Loucy (cell line): ENCODE measurements at regions not wholly inside any gene's neighbourhood (a gene's known extent, or its start where the extent isn't known, plus 50 kb on each side); places are given as distances from the start of the nearest gene placed in this dataset.

Experiments
- H2AFZ ChIP-seq: fragments of 200-600 bp; sonication (generic); 2 replicates; pipeline ENCODE4 v1.6.0; 2016; ENCODE audit warnings: antibody characterized with exemption, mild to moderate bottlenecking, low read length, moderate library complexity
- H3F3A ChIP-seq: fragments of 200-600 bp; 2 replicates; pipeline ENCODE4 v1.6.0; 2016; ENCODE audit warnings: antibody characterized with exemption, low read depth, mild to moderate bottlenecking
- H3K27me3 ChIP-seq: fragments of 200-600 bp; sonication (generic); 2 replicates; pipeline ENCODE4 v1.6.1; 2014; ENCODE audit warnings: low read length, mild to moderate bottlenecking; ENCODE audit not compliant: insufficient read depth, poor library complexity, severe bottlenecking
- H3K36me3 ChIP-seq: fragments of 200-600 bp; sonication (generic); 2 replicates; pipeline ENCODE4 v1.6.1; 2016; ENCODE audit warnings: low read length; ENCODE audit not compliant: insufficient read depth
- H3K4me1 ChIP-seq: fragments of 200-600 bp; sonication (generic); 2 replicates; pipeline ENCODE4 v1.5.1; 2014; ENCODE audit warnings: low read length, mild to moderate bottlenecking; ENCODE audit not compliant: insufficient read depth, poor library complexity, severe bottlenecking
- H3K4me2 ChIP-seq: fragments of 200-600 bp; sonication (generic); 2 replicates; pipeline ENCODE4 v1.6.0; 2014; ENCODE audit warnings: antibody characterized with exemption, low read length, low read depth, mild to moderate bottlenecking; ENCODE audit not compliant: poor library complexity, severe bottlenecking
- H3K4me3 ChIP-seq: fragments of 200-600 bp; sonication (generic); 2 replicates; pipeline ENCODE4 v1.5.1; 2014; ENCODE audit warnings: low read length, mild to moderate bottlenecking, mixed read lengths; ENCODE audit not compliant: poor library complexity, severe bottlenecking
- H3K79me2 ChIP-seq: fragments of 200-600 bp; sonication (generic); 2 replicates; pipeline ENCODE4 v1.6.1; 2014; ENCODE audit warnings: low read length; ENCODE audit not compliant: insufficient read depth
- H3K9ac ChIP-seq: fragments of 200-600 bp; sonication (generic); 2 replicates; pipeline ENCODE4 v1.6.0; 2014; ENCODE audit warnings: mild to moderate bottlenecking, low read depth, low read length, moderate library complexity; ENCODE audit not compliant: poor library complexity, severe bottlenecking
- H3K9me2 ChIP-seq: fragments of 200-600 bp; sonication (generic); replicated peaks from 2 replicates; pipeline ENCODE4 v1.6.1; 2016; ENCODE audit warnings: low read depth, low read length, mixed read lengths
- H3K9me3 ChIP-seq: fragments of 200-600 bp; sonication (generic); 2 replicates; pipeline ENCODE4 v1.6.1; 2014; ENCODE audit warnings: mild to moderate bottlenecking, antibody characterized with exemption, low read length, low read depth; ENCODE audit not compliant: insufficient read depth
- H4K20me1 ChIP-seq: fragments of 200-600 bp; sonication (generic); 2 replicates; pipeline ENCODE4 v1.6.0; 2014; ENCODE audit warnings: antibody characterized with exemption, low read length, mild to moderate bottlenecking; ENCODE audit not compliant: insufficient read depth, poor library complexity, severe bottlenecking
- EZH2phosphoT487 ChIP-seq: fragments of 200-600 bp; IDR thresholded peaks from 2 replicates; pipeline ENCODE4 v1.6.1; 2018; ENCODE audit warnings: antibody characterized with exemption, mild to moderate bottlenecking, moderate library complexity, borderline replicate concordance
- TF ChIP-seq, protein P1 (sequence below): fragments of 200-600 bp; sonication (generic); conservative IDR thresholded peaks from 2 replicates; pipeline ENCODE4 v1.5.1; 2014; ENCODE audit warnings: mild to moderate bottlenecking, antibody characterized with exemption, low read length

- Histone ChIP-seq H3K36me3 (no peaks in the 10 kb centered on the region), H3K4me1 (no peaks in the 10 kb centered on the region), H3F3A (no peaks in the 10 kb centered on the region), H3K27me3 (no peaks in the 10 kb centered on the region), H3K79me2 (no peaks in the 10 kb centered on the region), H3K4me3 (no peak overlapping the region), H2AFZ (no peak overlapping the region), H3K9me3 (no peaks in the 10 kb centered on the region), H3K9ac (no peak overlapping the region), H3K9me2 (no peaks in the 10 kb centered on the region), H4K20me1 (no peaks in the 10 kb centered on the region), H3K4me2 (no peak overlapping the region)
- no peak for TF ChIP-seq EZH2phosphoT487
- TF ChIP-seq, protein P1, sequence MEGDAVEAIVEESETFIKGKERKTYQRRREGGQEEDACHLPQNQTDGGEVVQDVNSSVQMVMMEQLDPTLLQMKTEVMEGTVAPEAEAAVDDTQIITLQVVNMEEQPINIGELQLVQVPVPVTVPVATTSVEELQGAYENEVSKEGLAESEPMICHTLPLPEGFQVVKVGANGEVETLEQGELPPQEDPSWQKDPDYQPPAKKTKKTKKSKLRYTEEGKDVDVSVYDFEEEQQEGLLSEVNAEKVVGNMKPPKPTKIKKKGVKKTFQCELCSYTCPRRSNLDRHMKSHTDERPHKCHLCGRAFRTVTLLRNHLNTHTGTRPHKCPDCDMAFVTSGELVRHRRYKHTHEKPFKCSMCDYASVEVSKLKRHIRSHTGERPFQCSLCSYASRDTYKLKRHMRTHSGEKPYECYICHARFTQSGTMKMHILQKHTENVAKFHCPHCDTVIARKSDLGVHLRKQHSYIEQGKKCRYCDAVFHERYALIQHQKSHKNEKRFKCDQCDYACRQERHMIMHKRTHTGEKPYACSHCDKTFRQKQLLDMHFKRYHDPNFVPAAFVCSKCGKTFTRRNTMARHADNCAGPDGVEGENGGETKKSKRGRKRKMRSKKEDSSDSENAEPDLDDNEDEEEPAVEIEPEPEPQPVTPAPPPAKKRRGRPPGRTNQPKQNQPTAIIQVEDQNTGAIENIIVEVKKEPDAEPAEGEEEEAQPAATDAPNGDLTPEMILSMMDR, result no peak
These were observed 123.4 kb upstream of the PACRGL start for GRCh38 chr4:20576861-20577260.

DNA sequence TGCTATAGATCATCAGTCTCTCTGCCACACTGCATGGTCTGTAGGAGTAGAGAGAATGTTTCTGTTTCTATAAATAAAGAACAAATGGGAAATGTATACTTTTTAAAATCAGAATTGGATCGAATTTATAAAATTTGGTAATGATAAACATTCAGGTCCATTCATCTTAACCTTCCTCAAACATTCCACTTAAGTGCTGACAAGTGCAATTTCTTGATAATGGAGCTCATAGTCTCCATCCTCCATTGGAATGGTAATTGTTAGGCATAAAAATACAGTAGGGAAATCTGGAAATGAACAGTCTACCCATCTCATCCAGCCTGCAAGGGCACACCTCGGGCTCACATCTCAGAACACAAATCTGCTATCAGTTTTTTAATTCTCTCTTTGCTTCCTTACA lies 122.6 kb upstream of the PACRGL start:
- H2AFZ ChIP-seq, result no peak overlapping the region
- no peaks in the 10 kb centered on the region for H3K9me3 ChIP-seq
- no peak overlapping the region for H3K4me3 ChIP-seq
- no peaks in the 10 kb centered on the region for H3K79me2 ChIP-seq
- H3K9ac ChIP-seq, result no peak overlapping the region
- H4K20me1 ChIP-seq, result no peaks in the 10 kb centered on the region
- H3K27me3 ChIP-seq, result no peaks in the 10 kb centered on the region
- H3K4me2 ChIP-seq, result no peak overlapping the region
- H3K36me3 ChIP-seq, result no peaks in the 10 kb centered on the region
- no peaks in the 10 kb centered on the region for H3F3A ChIP-seq
- TF ChIP-seq EZH2phosphoT487, result no peak
- TF ChIP-seq, protein P1, result no peak
- H3K9me2 ChIP-seq, result no peaks in the 10 kb centered on the region
- H3K4me1 ChIP-seq, result no peaks in the 10 kb centered on the region

- Histone ChIP-seq H3K4me1 (no peaks in the 10 kb centered on the region), H3F3A (no peaks in the 10 kb centered on the region), H3K4me3 (no peak overlapping the region), H3K4me2 (no peak overlapping the region), H2AFZ (no peak overlapping the region), H3K9me3 (no peaks in the 10 kb centered on the region), H3K36me3 (no peaks in the 10 kb centered on the region), H3K9me2 (no peaks in the 10 kb centered on the region), H4K20me1 (no peaks in the 10 kb centered on the region), H3K79me2 (no peaks in the 10 kb centered on the region), H3K9ac (no peak overlapping the region), H3K27me3 (no peaks in the 10 kb centered on the region)
- no peak for TF ChIP-seq EZH2phosphoT487
- TF ChIP-seq, protein P1, result no peak
These were observed 119.4 kb upstream of the PACRGL start for GRCh38 chr4:20580907-20581306.
